H9 (cell line): ENCODE measurements at regions not wholly inside any gene's neighbourhood (a gene's known extent, or its start where the extent isn't known, plus 50 kb on each side); places are given as distances from the start of the nearest gene placed in this dataset.

ENCODE experiments used
- DNase-seq: peaks from one replicate; pipeline ENCODE4 v3.0.0-alpha.2; 2017
- H2AFZ ChIP-seq: one replicate; pipeline ENCODE4 v1.6.1; 2013; ENCODE audit warnings: mild to moderate bottlenecking, low read length, control low read depth, moderate library complexity
- H2AK5ac ChIP-seq: 2 replicates; pipeline ENCODE4 v1.6.1; 2013; ENCODE audit warnings: low read length, control low read depth, mixed read lengths; ENCODE audit not compliant: insufficient read length
- H2BK120ac ChIP-seq: one replicate; pipeline ENCODE4 v1.6.1; 2013; ENCODE audit warnings: low read depth, mild to moderate bottlenecking, low read length, control low read depth, inconsistent platforms; ENCODE audit not compliant: poor library complexity, severe bottlenecking
- H2BK12ac ChIP-seq: 2 replicates; pipeline ENCODE4 v1.6.1; 2013; ENCODE audit warnings: low read length, control low read depth, mixed read lengths, low read depth; ENCODE audit not compliant: insufficient read length
- H2BK15ac ChIP-seq: 2 replicates; pipeline ENCODE4 v1.6.1; 2013; ENCODE audit warnings: low read depth, low read length, control low read depth
- H2BK20ac ChIP-seq: one replicate; pipeline ENCODE4 v1.6.1; 2013; ENCODE audit warnings: low read depth, mild to moderate bottlenecking, low read length, control low read depth, inconsistent platforms; ENCODE audit not compliant: poor library complexity, severe bottlenecking
- H2BK5ac ChIP-seq: 2 replicates; pipeline ENCODE4 v1.6.1; 2013; ENCODE audit warnings: low read length, control low read depth, mixed read lengths; ENCODE audit not compliant: insufficient read length
- H3K14ac ChIP-seq: 2 replicates; pipeline ENCODE4 v1.6.1; 2013; ENCODE audit warnings: low read length, control low read depth; ENCODE audit not compliant: insufficient read depth
- H3K18ac ChIP-seq: 2 replicates; pipeline ENCODE4 v1.6.1; 2013; ENCODE audit warnings: low read depth, mild to moderate bottlenecking, mixed read lengths, low read length, control low read depth; ENCODE audit not compliant: insufficient read length
- H3K23ac ChIP-seq: 2 replicates; pipeline ENCODE4 v1.6.1; 2013; ENCODE audit warnings: low read length, control low read depth, mixed read lengths, low read depth; ENCODE audit not compliant: insufficient read length
- H3K23me2 ChIP-seq: 2 replicates; pipeline ENCODE4 v1.6.1; 2013; ENCODE audit warnings: low read depth, mild to moderate bottlenecking, mixed read lengths, low read length, control low read depth; ENCODE audit not compliant: insufficient read length, poor library complexity, severe bottlenecking
- H3K27ac ChIP-seq: 2 replicates; pipeline ENCODE4 v1.5.1; 2013; ENCODE audit warnings: low read length, control low read depth, mixed read lengths, low read depth; ENCODE audit not compliant: insufficient read length
- H3K27me3 ChIP-seq: 2 replicates; pipeline ENCODE4 v1.6.1; 2013; ENCODE audit warnings: low read length, control low read depth, inconsistent platforms; ENCODE audit not compliant: insufficient read depth
- H3K4ac ChIP-seq: 2 replicates; pipeline ENCODE4 v1.6.1; 2013; ENCODE audit warnings: low read depth, mild to moderate bottlenecking, control low read depth, inconsistent platforms, low read length, moderate library complexity
- H3K4me1 ChIP-seq: 2 replicates; pipeline ENCODE4 v1.6.1; 2013; ENCODE audit warnings: low read length, control low read depth, inconsistent platforms; ENCODE audit not compliant: insufficient read depth
- H3K4me2 ChIP-seq: 2 replicates; pipeline ENCODE4 v1.6.1; 2013; ENCODE audit warnings: low read length, control low read depth, mixed read lengths; ENCODE audit not compliant: insufficient read length, insufficient read depth
- H3K56ac ChIP-seq: 2 replicates; pipeline ENCODE4 v1.6.1; 2013; ENCODE audit warnings: low read depth, mild to moderate bottlenecking, mixed read lengths, low read length, control low read depth; ENCODE audit not compliant: insufficient read length
- H3K79me1 ChIP-seq: 2 replicates; pipeline ENCODE4 v1.6.1; 2013; ENCODE audit warnings: low read depth, mild to moderate bottlenecking, moderate library complexity, low read length, control low read depth, inconsistent platforms; ENCODE audit not compliant: insufficient read depth, poor library complexity, severe bottlenecking
- H3K79me2 ChIP-seq: 2 replicates; pipeline ENCODE4 v1.6.1; 2013; ENCODE audit warnings: low read length, control low read depth, inconsistent platforms; ENCODE audit not compliant: insufficient read depth
- H3K9ac ChIP-seq: 2 replicates; pipeline ENCODE4 v1.6.1; 2013; ENCODE audit warnings: low read length, control low read depth, mixed read lengths; ENCODE audit not compliant: insufficient read length; ENCODE audit errors: extremely low read depth
- H3K9me3 ChIP-seq: one replicate; pipeline ENCODE4 v1.6.1; 2013; ENCODE audit warnings: low read depth, low read length, inconsistent platforms; ENCODE audit not compliant: control insufficient read depth
- H3T11ph ChIP-seq: one replicate; pipeline ENCODE4 v1.6.1; 2013; ENCODE audit warnings: mild to moderate bottlenecking, low read length, control low read depth, inconsistent platforms
- H4K20me1 ChIP-seq: one replicate; pipeline ENCODE4 v1.6.1; 2013; ENCODE audit not compliant: control insufficient read depth, insufficient read length, insufficient read depth
- H4K5ac ChIP-seq: 2 replicates; pipeline ENCODE4 v1.6.1; 2013; ENCODE audit warnings: low read depth, mild to moderate bottlenecking, mixed read lengths, low read length, control low read depth; ENCODE audit not compliant: insufficient read length
- H4K8ac ChIP-seq: replicated peaks from 2 replicates; pipeline ENCODE4 v1.6.1; 2013; ENCODE audit warnings: low read length, control low read depth, mixed read lengths, low read depth; ENCODE audit not compliant: insufficient read length
- H4K91ac ChIP-seq: 2 replicates; pipeline ENCODE4 v1.6.1; 2013; ENCODE audit warnings: low read depth, mild to moderate bottlenecking, moderate library complexity, mixed read lengths, low read length, control low read depth; ENCODE audit not compliant: insufficient read length
- H3K27ac Mint-ChIP-seq, 3 experiments: 2 replicates in 2 of 3; 3 replicates in 1 of 3; pipeline ENCODE4 v1.8.0; 2020 to 2021; ENCODE audit warnings: mixed read lengths in 3 of 3, mild to moderate bottlenecking in 1 of 3, moderate library complexity in 1 of 3
- H3K27me3 Mint-ChIP-seq: 2 replicates; pipeline ENCODE4 v1.8.0; 2021; ENCODE audit warnings: low read depth, mild to moderate bottlenecking, moderate library complexity, mixed read lengths
- H3K36me3 Mint-ChIP-seq, 3 experiments: 2 replicates in 2 of 3; 3 replicates in 1 of 3; pipeline ENCODE4 v1.8.0; 2020 to 2021; ENCODE audit warnings: low read depth in 3 of 3, mixed read lengths in 3 of 3; ENCODE audit not compliant: insufficient read depth in 1 of 3
- H3K4me1 Mint-ChIP-seq, 2 experiments: 2 replicates each; pipeline ENCODE4 v1.8.0; 2020; ENCODE audit warnings: mixed read lengths in 2 of 2
- H3K4me3 Mint-ChIP-seq, 2 experiments: 2 replicates in 1 of 2; 3 replicates in 1 of 2; pipeline ENCODE4 v1.8.0; 2020 to 2021; ENCODE audit warnings: mild to moderate bottlenecking in 2 of 2, mixed read lengths in 2 of 2, moderate library complexity in 1 of 2
- H3K9me3 Mint-ChIP-seq, 2 experiments: 2 replicates in 1 of 2; 3 replicates in 1 of 2; pipeline ENCODE4 v1.8.0; 2020; ENCODE audit warnings: mild to moderate bottlenecking in 2 of 2, mixed read lengths in 2 of 2, moderate library complexity in 1 of 2
- WGBS: extraction: QIAGEN DNeasy Blood & Tissue Kit; methylation state at CpG from one replicate; pipeline ENCODE4 v1.1.7; 2013; ENCODE audit warnings: missing lambda C conversion rate, low lambda C conversion rate, mixed read lengths; ENCODE audit not compliant: insufficient read length; ENCODE audit errors: extremely low coverage; 5-methylcytosine and 5-hydroxymethylcytosine counted together
- TF ChIP-seq, protein P1 (sequence below): fragments of 200-600 bp; sonication (generic); conservative IDR thresholded peaks from 3 replicates; pipeline ENCODE4 v1.8.0; 2021; ENCODE audit warnings: antibody characterized with exemption, mild to moderate bottlenecking

DNA sequence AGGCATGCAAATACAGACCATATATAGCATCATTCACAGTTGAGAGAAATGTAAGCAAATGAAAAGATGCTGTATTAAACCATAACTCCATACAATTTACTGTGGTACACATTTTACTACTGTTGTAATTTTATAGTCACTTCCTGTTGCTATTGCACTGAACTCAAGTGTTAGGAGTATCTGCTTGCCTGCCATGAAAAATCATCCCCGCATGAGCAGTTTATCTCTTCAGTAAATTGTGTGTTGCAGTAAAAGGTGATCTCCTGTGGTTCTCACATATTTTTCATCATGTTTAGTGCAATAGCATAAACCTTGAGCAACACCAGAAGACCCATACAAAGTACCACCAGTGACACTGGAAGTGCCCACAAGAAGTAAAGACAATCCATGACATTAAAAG, 1153.4 kb downstream of the FAT4 start:
- no peaks in the 10 kb centered on the region for H3K23me2 ChIP-seq

More for the DNA sequence above, 1153.4 kb downstream of the FAT4 start:
- H3K79me2 ChIP-seq: no peaks in the 10 kb centered on the region
- no peak overlapping the region for H3K56ac ChIP-seq
- H3K27me3 Mint-ChIP-seq: no peaks in the 10 kb centered on the region
- no peak overlapping the region for H2AK5ac ChIP-seq
- no peak overlapping the region for H3K4me2 ChIP-seq
- TF ChIP-seq, protein P1, sequence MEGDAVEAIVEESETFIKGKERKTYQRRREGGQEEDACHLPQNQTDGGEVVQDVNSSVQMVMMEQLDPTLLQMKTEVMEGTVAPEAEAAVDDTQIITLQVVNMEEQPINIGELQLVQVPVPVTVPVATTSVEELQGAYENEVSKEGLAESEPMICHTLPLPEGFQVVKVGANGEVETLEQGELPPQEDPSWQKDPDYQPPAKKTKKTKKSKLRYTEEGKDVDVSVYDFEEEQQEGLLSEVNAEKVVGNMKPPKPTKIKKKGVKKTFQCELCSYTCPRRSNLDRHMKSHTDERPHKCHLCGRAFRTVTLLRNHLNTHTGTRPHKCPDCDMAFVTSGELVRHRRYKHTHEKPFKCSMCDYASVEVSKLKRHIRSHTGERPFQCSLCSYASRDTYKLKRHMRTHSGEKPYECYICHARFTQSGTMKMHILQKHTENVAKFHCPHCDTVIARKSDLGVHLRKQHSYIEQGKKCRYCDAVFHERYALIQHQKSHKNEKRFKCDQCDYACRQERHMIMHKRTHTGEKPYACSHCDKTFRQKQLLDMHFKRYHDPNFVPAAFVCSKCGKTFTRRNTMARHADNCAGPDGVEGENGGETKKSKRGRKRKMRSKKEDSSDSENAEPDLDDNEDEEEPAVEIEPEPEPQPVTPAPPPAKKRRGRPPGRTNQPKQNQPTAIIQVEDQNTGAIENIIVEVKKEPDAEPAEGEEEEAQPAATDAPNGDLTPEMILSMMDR: no peak
- no peak overlapping the region for H2BK120ac ChIP-seq
- no peak overlapping the region for H3T11ph ChIP-seq
- H3K4ac ChIP-seq: no peak overlapping the region
- H2BK20ac ChIP-seq: no peak overlapping the region
- no peak overlapping the region for H3K14ac ChIP-seq
- H3K4me1 ChIP-seq: no peaks in the 10 kb centered on the region
- no peaks in the 10 kb centered on the region for H3K27me3 ChIP-seq
- H3K23ac ChIP-seq: no peak overlapping the region
- no peak overlapping the region for H3K18ac ChIP-seq
- H4K5ac ChIP-seq: no peak overlapping the region
- H3K27ac Mint-ChIP-seq: no peak overlapping the region
- no peak overlapping the region for H4K91ac ChIP-seq
- H2BK15ac ChIP-seq: no peak overlapping the region
- H4K20me1 ChIP-seq: no peaks in the 10 kb centered on the region
- H3K36me3 Mint-ChIP-seq: no peaks in the 10 kb centered on the region
- H3K4me3 Mint-ChIP-seq: no peak overlapping the region
- H4K8ac ChIP-seq: no peak overlapping the region
- no peak overlapping the region for H3K9ac ChIP-seq
- no CpG with 5 or more reads among the region's 1 CpG for WGBS
- no peak overlapping the region for H2BK5ac ChIP-seq
- H3K4me1 Mint-ChIP-seq: peaks cover 3 to 6% of the 10 kb centered on the region in 2 experiments; a peak in 2 of 4 replicates
- no peaks in the 10 kb centered on the region for H3K79me1 ChIP-seq
- no peak overlapping the region for H3K27ac ChIP-seq
- no peak overlapping the region for H2BK12ac ChIP-seq
- no peak overlapping the region for H2AFZ ChIP-seq
- no peaks in the 10 kb centered on the region for H3K9me3 Mint-ChIP-seq
- H3K9me3 ChIP-seq: no peaks in the 10 kb centered on the region
- DNase-seq: no peak
